ENCODE measurements at regions not wholly inside any gene's neighbourhood (a gene's known extent, or its start where the extent isn't known, plus 50 kb on each side); places are given as distances from the start of the nearest gene placed in this dataset.
A peak's percentile ranks its signal among the peaks of the same experiment; 100 is the strongest.
"Not testable (repeated sequence)": the region's sequence is repeated elsewhere in the genome, so short reads cannot be mapped to it uniquely, and the experiment has no call there.

DNA sequence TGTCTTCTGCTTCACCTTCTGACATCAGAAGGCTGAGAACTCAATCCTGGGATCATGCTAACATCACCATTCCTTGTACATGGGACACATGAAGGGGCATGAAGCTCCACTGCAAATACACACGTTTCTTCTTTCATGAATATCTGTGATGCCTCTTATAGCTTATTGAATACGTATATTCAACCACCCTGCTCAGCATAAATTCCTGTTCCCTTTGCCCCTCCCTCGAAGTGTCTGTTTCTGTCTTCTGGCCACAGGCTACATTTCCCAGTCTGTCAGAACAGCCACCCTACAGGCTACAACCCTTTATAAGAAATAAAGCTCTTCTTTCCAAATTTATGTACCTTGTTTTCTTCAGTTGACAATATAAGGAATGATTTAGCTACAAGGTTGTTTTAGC, 201.3 kb upstream of the STS start:
- no peak overlapping the region for H3K4me3 ChIP-seq
- no peaks in the 10 kb centered on the region for H3K36me3 ChIP-seq (replicated peaks)
- no peaks in the 10 kb centered on the region for H3K27me3 ChIP-seq (ENCODE audit: low read depth)
- in situ Hi-C loops (cut with MboI; ENCODE audit: low sequenced_read_pairs): no loop called here
- no peak for DNase-seq (ENCODE audit: low spot score in 2 of 2)
- H3K9me3 ChIP-seq: no peaks in the 10 kb centered on the region
- no peaks in the 10 kb centered on the region for H3K4me1 ChIP-seq

GRCh38 chrX:6941041-6941440, 206.5 kb upstream of the STS start:
- no peak for DNase-seq (ENCODE audit: low spot score in 2 of 2)
- Histone ChIP-seq H3K4me3 (no peak overlapping the region), H3K36me3 (replicated peaks) (no peaks in the 10 kb centered on the region), H3K27me3 (ENCODE audit: low read depth) (no peaks in the 10 kb centered on the region), H3K9me3 (no peaks in the 10 kb centered on the region), H3K4me1 (no peaks in the 10 kb centered on the region)
- in situ Hi-C loops (cut with MboI; ENCODE audit: low sequenced_read_pairs): no loop called here

DNA sequence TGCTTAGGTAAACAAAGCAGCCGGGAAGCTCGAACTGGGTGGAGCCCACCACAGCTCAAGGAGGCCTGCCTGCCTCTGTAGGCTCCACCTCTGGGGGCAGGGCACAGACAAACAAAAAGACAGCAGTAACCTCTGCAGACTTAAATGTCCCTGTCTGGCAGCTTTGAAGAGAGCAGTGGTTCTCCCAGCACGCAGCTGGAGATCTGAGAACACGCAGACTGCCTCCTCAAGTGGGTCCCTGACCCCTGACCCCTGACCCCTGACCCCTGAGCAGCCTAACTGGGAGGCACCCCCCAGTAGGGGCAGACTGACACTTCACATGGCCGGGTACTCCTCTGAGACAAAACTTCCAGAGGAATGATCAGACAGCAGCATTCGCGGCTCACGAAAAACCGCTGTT, 214.6 kb upstream of the STS start:
- not testable (repeated sequence) for DNase-seq (ENCODE audit: low spot score in 2 of 2)

DNA sequence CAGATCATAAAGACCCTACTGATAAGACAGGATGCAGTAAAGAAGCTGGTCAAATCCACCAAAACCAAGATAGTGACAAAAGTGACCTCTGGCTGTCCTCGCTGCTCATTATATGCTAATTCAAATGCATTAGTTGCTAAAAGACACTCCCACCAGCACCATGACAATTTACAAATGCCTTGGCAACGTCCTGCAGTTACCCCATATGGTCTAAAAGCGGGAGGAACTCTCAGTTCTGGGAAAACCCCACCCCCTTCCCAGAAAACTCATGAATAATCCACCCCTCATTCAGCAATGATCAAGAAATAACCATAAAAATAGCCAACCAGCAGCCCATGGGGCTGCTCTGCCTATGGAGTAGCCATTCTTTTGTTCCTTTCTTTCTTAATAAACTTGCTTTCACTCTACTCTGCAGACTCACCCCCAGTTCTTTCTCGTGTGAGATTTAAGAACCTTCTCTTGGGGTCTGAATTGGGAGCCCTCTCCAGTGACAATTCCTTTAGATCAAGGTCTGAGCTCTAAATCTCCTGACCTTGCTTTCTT, 217.1 kb upstream of the STS start:
- H3K4me3 ChIP-seq: no peak overlapping the region
- H3K4me1 ChIP-seq: no peaks in the 10 kb centered on the region; the same call in 1 of the 2 replicates
- in situ Hi-C loops (cut with MboI; ENCODE audit: low sequenced_read_pairs): no loop called here
- H3K36me3 ChIP-seq (replicated peaks): no peaks in the 10 kb centered on the region
- peak in 1 of 2 experiments; percentile 53 for DNase-seq (ENCODE audit: low spot score in 2 of 2)
- no peaks in the 10 kb centered on the region for H3K9me3 ChIP-seq
- H3K27me3 ChIP-seq (ENCODE audit: low read depth): no peaks in the 10 kb centered on the region

More for the DNA sequence above, 214.6 kb upstream of the STS start:
- H3K9me3 ChIP-seq; H3K4me3 ChIP-seq; H3K4me1 ChIP-seq; H3K36me3 ChIP-seq (replicated peaks); H3K27me3 ChIP-seq (ENCODE audit: low read depth); in situ Hi-C loops (cut with MboI; ENCODE audit: low sequenced_read_pairs): not testable (repeated sequence)

- H3K9me3 ChIP-seq: no peaks in the 10 kb centered on the region
- H3K27me3 ChIP-seq (ENCODE audit: low read depth): no peaks in the 10 kb centered on the region
- H3K36me3 ChIP-seq (replicated peaks): no peaks in the 10 kb centered on the region
- DNase-seq (ENCODE audit: low spot score in 2 of 2): peak; percentile 27 to 39
- peaks cover 6% of the 10 kb centered on the region for H3K4me1 ChIP-seq
- H3K4me3 ChIP-seq: no peak overlapping the region
- in situ Hi-C loops (cut with MboI; ENCODE audit: low sequenced_read_pairs): no loop called here
Measured at GRCh38 chrX:6924443-6925077, 223.0 kb upstream of the STS start.

GRCh38 chrX:6917666-6918065, 229.8 kb upstream of the STS start:
- Histone ChIP-seq H3K4me3 (no peak overlapping the region), H3K36me3 (replicated peaks) (no peaks in the 10 kb centered on the region), H3K4me1 (peaks cover 19% of the 10 kb centered on the region), H3K27me3 (ENCODE audit: low read depth) (no peaks in the 10 kb centered on the region), H3K9me3 (no peaks in the 10 kb centered on the region)
- in situ Hi-C loops (cut with MboI; ENCODE audit: low sequenced_read_pairs): no loop called here
- DNase-seq (ENCODE audit: low spot score in 2 of 2): peak; percentile 51 to 87

DNA sequence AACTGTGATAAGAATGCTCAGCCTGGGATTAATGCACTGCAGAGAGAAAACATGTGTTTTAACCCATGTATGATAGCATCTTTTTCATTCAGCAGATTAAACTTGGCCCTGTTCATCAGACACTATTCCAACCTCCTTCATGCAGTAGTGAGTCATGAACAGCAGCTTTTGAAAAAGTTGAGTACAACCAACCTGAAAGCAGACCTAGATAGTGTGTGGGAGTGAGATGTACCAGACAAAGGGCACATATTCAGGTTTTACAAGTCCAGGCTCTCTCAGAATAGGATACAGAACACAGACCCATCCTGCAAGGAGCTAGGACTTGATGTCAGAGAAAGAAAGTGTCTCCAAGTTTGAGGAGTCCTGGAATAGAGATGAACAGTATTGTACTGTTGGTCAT, 237.3 kb upstream of the STS start:
- in situ Hi-C loops (cut with MboI; ENCODE audit: low sequenced_read_pairs): no loop called here
- Histone ChIP-seq H3K27me3 (ENCODE audit: low read depth) (no peaks in the 10 kb centered on the region), H3K4me1 (no peaks in the 10 kb centered on the region), H3K9me3 (no peaks in the 10 kb centered on the region), H3K4me3 (no peak overlapping the region), H3K36me3 (replicated peaks) (no peaks in the 10 kb centered on the region)
- no peak for DNase-seq (ENCODE audit: low spot score in 2 of 2)

- Histone ChIP-seq H3K36me3 (replicated peaks) (no peaks in the 10 kb centered on the region), H3K9me3 (no peaks in the 10 kb centered on the region), H3K4me3 (no peak overlapping the region), H3K27me3 (ENCODE audit: low read depth) (no peaks in the 10 kb centered on the region), H3K4me1 (no peaks in the 10 kb centered on the region)
- DNase-seq (ENCODE audit: low spot score in 2 of 2): no peak
- in situ Hi-C loops (cut with MboI; ENCODE audit: low sequenced_read_pairs): no loop called here
Measured at GRCh38 chrX:6909396-6909795, 238.1 kb upstream of the STS start.

GRCh38 chrX:6906608-6907007, 240.9 kb upstream of the STS start:
- Histone ChIP-seq H3K36me3 (replicated peaks) (no peaks in the 10 kb centered on the region), H3K9me3 (no peaks in the 10 kb centered on the region), H3K4me1 (no peaks in the 10 kb centered on the region), H3K4me3 (no peak overlapping the region), H3K27me3 (ENCODE audit: low read depth) (no peaks in the 10 kb centered on the region)
- in situ Hi-C loops (cut with MboI; ENCODE audit: low sequenced_read_pairs): no loop called here
- DNase-seq (ENCODE audit: low spot score in 2 of 2): no peak

DNA sequence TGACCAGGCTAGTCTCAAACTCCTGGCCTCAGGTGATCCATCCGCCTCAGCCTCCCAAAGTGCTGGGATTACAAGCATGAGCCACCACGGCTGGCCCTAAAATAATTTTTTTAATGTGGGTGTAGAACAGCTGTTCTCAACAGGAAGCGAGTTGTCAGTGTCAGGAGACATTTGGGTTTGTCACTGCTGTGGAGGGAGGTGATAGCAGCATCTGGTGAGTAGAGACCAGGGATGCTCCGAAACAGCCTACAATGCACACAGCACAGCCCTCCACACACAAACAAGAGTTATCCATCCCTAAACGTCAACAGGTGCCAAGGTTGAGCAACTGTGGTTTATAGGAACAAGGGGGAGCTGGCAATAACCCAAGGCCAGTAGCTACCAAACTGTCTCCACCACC, 243.4 kb upstream of the STS start:
- DNase-seq (ENCODE audit: low spot score in 2 of 2): no peak
- no peaks in the 10 kb centered on the region for H3K4me1 ChIP-seq
- H3K4me3 ChIP-seq: no peak overlapping the region
- in situ Hi-C loops (cut with MboI; ENCODE audit: low sequenced_read_pairs): no loop called here
- H3K9me3 ChIP-seq: no peaks in the 10 kb centered on the region
- no peaks in the 10 kb centered on the region for H3K36me3 ChIP-seq (replicated peaks)
- H3K27me3 ChIP-seq (ENCODE audit: low read depth): no peaks in the 10 kb centered on the region

GRCh38 chrX:6898371-6898770, 249.1 kb upstream of the STS start:
- no peak overlapping the region for H3K4me3 ChIP-seq
- in situ Hi-C loops (cut with MboI; ENCODE audit: low sequenced_read_pairs): no loop called here
- no peaks in the 10 kb centered on the region for H3K4me1 ChIP-seq
- H3K27me3 ChIP-seq (ENCODE audit: low read depth): no peaks in the 10 kb centered on the region
- H3K36me3 ChIP-seq (replicated peaks): no peaks in the 10 kb centered on the region
- no peak for DNase-seq (ENCODE audit: low spot score in 2 of 2)
- no peaks in the 10 kb centered on the region for H3K9me3 ChIP-seq

- H3K9me3 ChIP-seq: no peaks in the 10 kb centered on the region
- in situ Hi-C loops (cut with MboI; ENCODE audit: low sequenced_read_pairs): no loop called here
- no peak for DNase-seq (ENCODE audit: low spot score in 2 of 2)
- no peaks in the 10 kb centered on the region for H3K4me1 ChIP-seq
- no peak overlapping the region for H3K4me3 ChIP-seq
- no peaks in the 10 kb centered on the region for H3K36me3 ChIP-seq (replicated peaks)
- H3K27me3 ChIP-seq (ENCODE audit: low read depth): no peaks in the 10 kb centered on the region
Measured at GRCh38 chrX:6891404-6891803, 256.1 kb upstream of the STS start.

- H3K9me3 ChIP-seq: no peaks in the 10 kb centered on the region
- in situ Hi-C loops (cut with MboI; ENCODE audit: low sequenced_read_pairs): no loop called here
- H3K27me3 ChIP-seq (ENCODE audit: low read depth): no peaks in the 10 kb centered on the region
- no peak overlapping the region for H3K4me3 ChIP-seq
- H3K4me1 ChIP-seq: no peaks in the 10 kb centered on the region
- DNase-seq (ENCODE audit: low spot score in 2 of 2): no peak
- H3K36me3 ChIP-seq (replicated peaks): no peaks in the 10 kb centered on the region
Measured at GRCh38 chrX:6890544-6891261, 256.8 kb upstream of the STS start.

DNA sequence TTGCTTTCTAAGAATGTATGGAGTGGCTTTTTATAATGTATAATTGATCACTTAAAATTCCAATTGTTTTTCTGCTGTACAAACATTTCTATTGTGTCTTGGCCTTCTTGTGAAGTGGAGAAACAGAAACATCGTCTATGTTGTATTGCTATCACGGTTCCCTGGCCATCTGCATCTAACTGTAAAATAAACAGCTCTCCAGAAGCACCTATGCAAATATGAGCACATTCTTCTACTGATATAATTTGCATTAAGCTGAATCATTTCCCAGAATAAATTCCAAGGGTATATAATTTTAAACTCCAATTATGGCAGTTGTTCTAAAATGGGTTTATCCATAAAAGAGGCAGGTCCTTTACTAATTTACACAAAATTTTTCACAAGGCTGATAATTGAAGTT, 261.6 kb upstream of the STS start:
- in situ Hi-C loops (cut with MboI; ENCODE audit: low sequenced_read_pairs): no loop called here
- no peak overlapping the region for H3K4me3 ChIP-seq
- no peaks in the 10 kb centered on the region for H3K4me1 ChIP-seq
- H3K27me3 ChIP-seq (ENCODE audit: low read depth): no peaks in the 10 kb centered on the region
- no peaks in the 10 kb centered on the region for H3K36me3 ChIP-seq (replicated peaks)
- no peak for DNase-seq (ENCODE audit: low spot score in 2 of 2)
- no peaks in the 10 kb centered on the region for H3K9me3 ChIP-seq
